ENCODE measurements at regions not wholly inside any gene's neighbourhood (a gene's known extent, or its start where the extent isn't known, plus 50 kb on each side); places are given as distances from the start of the nearest gene placed in this dataset.

DNA sequence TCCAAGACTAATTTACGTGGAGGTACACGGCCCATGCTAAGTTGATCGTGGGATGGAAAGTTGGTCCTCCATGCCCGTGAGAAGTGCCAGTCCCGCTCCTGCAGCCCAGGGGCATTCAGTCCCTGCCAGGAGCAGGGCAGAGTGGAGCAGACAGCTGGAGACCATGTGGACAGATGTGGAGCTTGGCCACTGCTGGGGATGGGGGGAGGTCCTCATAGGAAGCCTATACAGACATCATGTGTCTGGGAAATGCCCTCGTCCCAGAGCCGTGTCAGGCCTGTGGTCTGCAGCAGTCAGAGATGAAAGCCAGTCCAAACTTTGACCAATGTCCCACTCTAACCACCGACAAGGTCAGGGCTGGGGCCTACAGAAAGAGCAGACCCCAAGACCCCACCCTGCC lies 118.4 kb downstream of the CPZ start:
- DNase-seq (ENCODE audit: low spot score): no peak

DNA sequence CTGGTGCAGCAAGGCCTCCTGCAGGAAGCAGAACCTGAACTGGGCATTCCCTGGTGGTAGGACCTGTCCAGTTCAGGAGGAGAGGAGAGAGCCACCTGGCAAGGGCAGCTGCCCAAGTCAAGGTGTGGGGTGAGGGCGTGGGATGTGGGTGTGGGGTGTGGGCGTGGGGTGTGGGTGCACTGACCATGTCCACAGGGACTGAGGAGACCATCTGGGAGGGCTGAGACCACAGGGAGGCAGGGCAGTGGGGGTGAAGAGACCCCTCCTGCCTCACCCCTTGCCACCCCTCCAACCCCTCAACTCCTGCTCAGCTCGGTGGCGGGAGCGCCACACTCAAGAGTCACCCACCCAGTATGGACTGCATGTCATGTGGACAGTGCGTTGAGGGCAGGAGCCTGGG lies 117.9 kb downstream of the CPZ start:
- no peak for DNase-seq (ENCODE audit: low spot score)

DNA sequence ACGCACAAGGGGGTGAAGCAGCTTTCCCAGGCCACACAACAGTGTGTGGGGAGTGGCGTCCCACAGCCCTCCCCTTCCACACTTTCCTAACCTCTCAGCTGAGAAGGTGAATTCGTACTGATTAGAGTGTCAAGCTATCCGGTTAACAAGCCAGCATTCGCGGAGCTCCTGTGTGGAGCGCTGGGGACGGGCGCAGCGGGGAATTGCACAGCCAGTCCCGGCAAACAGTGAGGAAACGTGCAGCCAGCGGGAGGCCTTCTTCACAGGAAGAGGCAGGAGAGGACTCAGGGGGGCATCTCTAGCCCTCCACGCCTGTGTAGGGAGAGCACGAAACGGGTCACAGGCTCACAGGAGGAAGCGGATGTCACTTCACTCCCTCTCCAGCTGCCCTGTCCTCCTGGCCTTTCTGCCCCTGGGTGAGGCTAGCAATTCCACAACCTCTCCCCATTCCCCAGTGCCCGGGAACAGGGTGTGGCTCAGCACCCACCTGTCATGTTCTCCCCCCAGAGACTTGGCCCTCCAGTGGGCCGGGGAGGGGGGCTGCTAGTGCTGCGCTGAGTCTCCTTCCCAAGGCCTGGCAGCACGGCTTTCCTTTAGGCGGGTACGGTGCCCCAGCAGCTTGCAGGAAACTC lies 117.3 kb downstream of the CPZ start:
- DNase-seq (ENCODE audit: low spot score): no peak

DNA sequence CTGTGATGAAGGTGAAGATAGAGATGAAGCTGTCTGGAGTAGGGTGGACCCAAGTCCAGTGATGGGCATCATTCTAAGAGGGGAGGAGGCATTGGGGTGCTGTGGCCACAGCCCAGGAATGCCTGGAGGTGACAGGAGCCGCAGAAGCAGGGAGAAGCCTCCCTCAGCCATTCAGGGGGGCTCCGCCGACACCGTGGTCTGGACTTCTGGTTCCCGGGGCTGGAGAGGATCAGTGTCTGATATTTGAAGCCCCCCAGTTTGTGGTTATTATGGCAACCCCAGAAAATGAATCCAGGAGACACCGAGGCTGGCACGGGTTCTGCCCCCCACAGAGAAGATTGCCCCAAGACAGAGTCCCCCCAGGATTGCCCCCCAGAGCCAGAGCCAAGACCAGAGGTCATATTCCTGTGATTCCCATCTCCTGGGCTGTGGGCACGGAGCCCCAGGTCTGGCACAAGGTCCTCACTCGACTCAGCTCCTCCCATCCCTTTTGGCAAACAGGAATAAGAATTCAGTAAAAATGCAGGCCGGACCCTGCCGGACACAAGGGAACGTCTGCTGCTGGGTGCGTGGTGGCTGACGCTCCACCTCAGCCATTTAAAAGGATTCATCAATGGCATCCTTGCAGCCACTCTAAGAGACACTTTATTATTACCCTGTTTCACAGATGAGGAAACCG lies 116.6 kb downstream of the CPZ start:
- DNase-seq (ENCODE audit: low spot score): no peak

DNA sequence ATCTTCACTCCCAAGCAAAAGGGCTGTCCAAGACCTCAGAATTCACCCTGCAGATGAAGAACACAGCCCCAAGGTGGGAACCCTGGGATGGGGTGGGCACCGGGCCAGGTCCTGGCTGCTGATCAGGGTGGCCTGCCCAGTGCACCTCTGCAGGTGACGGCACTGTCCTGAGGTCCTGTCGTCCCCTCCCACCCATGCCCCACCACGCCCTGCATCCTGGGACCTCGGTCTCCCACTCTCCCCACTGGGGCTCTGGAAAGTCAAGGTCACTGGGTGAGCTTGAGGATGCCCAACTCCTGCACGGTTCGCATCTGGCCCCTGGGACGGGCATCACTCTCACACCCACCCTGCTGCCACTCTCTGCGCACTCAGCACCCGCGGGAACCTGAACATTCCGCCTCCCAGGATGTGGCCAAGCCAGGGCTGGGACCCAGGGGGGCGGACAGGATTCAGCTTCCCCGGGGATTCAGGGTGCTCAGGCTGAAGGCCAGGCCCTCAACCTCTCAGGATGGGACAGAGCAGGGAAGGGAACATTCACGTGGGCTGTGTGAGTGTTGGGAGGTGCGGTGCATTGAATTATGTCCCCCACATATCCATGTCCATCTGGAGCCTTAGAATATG lies 115.9 kb downstream of the CPZ start:
- no peak for DNase-seq (ENCODE audit: low spot score)

DNA sequence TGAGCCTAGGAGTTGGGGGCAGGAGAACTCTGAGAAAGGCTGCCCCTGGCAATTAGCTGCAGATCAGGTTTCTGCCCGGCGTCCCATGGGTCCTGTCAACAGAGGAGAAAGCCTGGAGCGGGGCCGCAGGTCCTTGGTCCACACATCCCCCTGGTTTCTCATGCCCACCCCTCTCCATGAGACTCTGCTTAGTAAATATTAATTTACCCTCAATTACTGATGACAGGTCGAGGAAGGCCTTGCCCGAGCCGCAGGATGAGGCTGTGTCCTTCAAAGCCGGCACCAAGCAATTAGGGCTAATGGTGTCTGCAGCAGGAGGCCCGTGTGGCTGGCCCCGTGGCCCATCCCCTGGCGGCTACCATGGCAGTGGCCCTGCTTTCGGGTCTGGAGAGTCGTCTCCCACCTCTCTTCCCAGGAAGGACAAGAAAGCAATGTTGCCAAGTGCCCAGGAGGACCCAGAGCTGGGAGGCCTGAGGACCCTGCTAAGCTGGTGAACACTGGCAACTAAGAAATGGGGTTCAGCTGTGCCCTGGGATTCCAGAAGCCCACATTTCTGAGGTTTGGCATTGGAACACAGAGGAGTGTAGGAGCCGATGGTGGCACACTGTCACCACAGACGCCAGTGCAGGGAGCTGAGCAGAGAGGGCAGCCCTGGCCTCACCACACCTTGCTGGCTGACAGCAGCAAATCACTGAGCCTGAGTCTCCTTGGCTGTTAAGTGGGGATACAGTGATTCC lies 114.6 kb downstream of the CPZ start:
- DNase-seq (ENCODE audit: low spot score): no peak

DNA sequence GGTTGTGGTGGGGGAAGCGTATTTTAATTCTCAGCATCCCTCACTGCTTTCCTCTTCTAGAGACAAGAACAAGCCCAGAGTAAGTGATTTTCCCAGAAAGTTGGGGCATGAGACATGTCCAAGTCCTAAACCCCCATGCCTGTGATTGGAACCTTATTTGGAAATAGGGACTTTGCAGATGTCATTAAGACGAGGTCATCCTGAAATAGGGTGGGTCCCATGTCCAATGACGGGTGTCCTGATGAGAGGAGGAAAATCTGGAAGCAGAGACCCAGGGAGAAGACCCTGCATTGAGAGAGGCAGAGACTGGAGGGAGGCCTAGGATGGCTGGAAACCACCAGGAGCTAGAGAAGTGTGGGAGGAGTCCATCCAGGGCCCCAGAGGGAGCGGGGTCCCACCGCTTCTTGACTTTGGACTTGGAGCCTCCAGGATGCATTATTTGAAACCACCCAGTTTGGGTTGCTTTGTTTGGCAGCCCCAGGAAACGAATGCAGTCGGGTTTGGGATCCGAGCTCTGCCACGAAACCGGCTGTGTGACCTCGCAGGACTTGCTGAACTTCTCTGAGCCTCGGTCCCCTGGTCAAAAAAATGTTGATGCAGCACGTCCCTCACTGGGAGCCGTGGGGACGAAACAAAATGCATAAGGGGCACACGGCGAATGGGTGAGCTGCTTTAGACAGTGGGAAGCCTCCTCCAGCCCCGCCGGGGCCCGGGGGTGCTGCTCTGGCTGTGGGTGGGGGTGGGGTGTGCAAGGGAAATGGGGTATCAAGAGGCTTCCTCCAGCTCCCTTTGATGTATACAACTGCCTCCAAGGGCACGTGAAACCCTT lies 113.9 kb downstream of the CPZ start:
- no peak for DNase-seq (ENCODE audit: low spot score)

DNA sequence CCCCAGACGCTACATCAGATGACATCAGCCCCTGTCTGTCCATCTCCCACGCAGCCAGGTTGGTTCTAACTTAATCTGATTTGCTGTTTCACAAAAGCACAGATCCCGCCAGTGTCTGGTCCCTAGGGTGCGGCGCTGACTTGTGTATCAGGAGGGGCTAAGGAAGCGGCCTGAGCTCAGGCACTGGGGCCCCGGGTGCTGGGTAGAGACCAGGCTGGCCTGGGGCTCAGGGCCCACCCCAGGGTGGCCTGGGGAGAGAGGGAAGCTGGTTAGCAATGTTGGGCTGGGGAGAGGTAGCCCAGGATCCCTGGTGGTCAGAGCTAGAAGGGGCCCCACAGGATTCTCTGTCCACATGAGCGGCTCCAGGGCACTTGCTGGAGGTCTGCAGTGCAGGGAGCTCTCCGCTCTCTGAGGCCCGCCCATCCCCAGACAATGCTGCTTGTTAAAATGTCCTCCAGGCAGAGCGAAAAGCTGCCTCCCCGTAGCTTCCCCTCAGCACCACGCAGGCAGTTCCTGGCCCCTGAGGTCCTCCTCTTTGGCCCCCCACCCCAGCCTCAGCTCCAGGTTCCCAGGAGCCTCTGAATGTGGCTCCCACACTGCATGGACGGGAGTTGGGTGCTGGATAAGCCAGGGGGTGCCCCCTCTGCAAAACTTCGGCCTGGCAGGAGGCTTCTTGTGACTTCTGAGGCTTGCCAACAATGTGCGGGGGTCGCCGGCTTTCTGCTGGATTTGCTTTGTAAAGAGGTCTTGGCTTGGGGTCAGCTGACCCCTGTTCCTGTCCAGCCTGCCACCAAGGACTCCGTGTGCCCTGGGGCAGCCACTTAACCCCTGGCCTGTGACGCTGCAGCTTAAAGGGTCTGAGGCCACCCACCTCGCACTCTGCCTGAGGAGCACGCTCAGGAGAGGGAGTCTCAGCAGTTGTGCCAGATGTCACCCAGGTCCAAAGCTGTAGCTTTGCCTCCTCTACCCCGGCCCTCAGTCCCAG lies 112.9 kb downstream of the CPZ start:
- DNase-seq (ENCODE audit: low spot score): no peak

DNA sequence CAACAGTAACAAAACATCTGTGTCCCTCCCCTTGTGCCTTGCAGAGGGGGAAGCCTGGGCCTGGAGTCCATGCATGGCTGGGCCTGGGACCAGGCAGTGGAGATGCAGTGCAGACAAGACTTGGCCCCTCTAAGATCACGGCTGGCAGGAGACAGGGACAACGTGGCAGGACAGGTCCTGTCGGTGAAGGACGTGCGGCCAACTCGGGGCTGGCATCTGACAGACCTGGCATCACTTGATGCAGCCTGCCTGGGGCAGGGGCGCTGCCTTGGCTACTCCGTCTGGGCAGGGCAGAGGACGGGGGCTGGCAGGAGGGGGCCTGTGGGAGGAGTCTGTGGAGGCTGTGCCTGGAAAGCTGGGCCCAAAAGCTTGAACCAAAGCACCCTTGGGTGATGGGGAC lies 112.1 kb downstream of the CPZ start:
- no peak for DNase-seq (ENCODE audit: low spot score)

DNA sequence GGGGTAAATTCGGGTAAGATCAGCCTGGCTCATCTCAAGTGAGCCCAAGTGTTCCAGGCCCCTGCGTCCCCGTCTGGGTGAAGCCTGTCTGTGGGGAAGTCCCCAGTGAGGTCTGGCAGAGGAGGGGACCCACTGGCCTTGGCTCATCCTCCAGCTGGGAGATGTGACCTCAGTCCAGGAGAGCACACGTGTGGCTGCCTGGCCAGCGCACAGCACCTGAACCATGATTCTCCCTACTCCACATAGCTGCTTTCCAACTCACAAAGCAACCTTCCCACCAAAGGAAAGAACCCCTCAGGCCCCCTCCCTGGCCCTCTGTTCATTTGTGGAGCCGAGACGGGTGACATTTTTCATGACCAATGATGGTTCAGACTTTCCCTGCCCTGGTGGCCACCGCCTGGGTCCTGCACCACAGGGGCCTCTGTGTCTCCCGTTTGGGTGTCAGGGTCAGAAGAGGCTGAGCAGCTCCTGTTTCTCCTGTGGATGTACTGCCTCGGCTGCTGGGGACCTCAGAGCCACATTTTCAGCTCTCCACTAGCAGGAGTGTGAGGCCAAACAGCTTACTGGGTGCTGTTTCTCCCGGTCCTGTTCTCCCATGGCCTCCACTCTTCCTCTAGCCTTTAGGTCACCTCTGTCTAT lies 111.4 kb downstream of the CPZ start:
- no peak for DNase-seq (ENCODE audit: low spot score)

DNA sequence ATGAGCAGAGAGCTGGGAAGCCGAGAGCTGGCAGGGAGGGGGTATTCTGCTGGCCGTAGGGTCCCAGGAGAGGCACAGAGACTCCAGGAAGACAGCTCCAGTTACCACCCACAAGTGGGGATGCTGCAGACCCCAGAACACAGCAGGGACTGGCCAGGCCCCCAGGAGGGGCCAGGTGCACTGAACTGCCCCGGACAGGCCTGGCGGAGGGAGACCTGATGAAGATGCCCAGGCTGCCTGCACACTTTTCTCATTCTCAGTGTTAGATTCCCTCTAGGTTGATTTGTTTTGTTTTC lies 110.8 kb downstream of the CPZ start:
- no peak for DNase-seq (ENCODE audit: low spot score)

DNA sequence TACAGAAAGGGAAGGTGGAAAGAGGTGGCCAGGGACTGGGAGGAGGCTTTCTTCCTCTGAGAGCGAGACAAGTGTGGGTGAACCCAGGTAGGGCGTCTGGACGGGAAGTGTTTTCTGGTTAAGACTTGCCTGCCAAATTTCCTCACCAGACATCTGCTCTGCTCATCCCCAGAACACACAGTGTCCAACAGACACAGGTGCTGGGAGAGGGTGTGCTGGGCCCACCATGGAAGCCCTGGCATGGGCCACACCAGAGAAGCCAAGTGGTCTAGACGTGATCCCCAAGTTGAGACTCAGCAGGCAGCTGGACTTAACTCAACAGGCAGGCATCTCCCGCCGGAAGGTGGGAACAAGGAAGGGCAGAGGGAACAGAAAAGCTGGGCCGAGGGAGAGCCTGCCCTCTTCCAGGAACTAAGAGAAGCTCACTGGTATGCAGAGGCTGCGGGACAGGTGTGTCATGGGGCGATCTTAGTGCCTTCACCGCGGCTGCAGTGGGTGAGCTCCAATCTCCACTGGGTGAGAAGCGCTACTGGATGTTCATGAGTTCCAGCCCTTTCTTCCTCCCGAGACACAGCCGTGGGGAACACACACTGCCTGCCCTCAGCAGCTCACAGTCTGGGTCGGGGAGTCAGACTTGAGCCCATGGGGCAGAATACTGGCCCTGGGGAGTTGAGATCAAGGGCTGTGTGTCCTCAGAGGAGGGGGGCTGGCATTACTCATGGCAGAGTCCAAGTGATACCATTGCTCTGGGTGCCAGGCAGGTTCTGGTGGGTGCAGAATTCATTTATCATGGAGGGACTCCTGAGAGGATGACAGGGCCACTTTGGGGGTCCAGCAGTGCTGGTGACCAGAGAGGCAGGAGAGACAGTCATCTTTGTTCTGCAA lies 110.2 kb downstream of the CPZ start:
- DNase-seq (ENCODE audit: low spot score): no peak

DNA sequence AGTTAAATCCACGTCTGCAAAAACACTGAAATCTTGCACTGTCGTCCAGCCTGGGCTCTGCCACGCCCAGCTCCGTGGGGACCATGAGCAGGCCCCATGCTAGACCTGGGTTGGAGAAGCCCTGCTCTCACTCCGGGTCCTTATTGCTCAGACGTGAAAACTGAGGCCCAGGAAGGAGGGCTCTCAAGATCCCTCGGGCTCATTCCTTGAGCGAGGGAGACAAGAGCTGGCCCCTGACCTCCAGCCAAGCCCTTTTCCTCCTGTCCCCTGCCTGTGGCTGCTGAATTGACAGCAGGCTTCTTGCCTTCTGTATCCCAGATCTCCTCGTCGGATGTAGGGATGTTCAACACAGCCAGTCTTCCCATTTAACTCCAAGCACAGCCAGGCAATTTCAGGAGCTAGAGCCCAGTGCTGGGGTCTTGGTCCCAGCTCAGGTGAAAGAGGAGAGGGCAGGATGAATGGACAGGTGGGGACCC lies 109.5 kb downstream of the CPZ start:
- DNase-seq (ENCODE audit: low spot score): no peak

DNA sequence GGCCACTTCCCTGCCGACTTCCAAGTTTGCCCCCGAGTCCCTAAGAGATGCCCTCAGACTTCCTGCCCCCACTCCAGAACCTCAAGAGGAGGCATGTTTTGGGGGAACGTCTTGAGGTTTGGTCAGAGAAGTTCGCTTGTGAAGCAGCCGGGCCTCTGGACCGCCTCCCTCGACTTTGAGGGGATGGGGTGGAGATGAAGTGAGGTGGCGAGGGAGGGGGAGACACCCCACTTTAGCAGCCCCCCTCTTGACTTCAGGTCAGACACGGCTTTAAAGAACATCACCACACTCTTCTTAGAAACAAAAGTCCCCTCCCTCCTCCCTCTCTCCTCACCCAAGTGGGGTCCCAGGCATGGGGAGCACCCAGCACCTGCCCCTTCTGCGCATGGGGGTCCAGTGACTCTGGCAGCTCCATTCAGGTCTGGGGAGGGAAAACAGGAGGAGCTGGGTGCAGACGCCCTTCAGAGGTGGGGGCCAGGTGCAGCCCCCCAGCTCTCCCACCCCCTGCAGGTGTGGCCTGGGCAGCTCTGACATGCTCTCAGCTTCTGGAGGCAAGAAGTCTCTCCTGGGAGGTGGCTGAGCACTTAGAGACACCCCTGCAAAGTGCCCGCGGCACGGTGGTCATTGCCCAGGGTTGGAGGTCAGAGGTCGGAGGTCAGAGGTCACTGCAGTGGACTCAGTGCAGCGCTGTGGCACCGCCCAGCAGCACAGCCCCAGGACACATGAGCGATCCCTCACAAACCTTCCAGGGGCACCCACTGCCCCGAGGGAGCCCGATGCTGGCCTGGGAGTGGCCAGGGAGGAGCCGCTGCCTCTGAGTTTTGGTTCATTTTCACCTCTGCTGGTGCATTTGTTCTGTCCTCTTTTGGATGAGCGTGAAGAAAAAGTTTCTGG lies 108.8 kb downstream of the CPZ start:
- no peak for DNase-seq (ENCODE audit: low spot score)

DNA sequence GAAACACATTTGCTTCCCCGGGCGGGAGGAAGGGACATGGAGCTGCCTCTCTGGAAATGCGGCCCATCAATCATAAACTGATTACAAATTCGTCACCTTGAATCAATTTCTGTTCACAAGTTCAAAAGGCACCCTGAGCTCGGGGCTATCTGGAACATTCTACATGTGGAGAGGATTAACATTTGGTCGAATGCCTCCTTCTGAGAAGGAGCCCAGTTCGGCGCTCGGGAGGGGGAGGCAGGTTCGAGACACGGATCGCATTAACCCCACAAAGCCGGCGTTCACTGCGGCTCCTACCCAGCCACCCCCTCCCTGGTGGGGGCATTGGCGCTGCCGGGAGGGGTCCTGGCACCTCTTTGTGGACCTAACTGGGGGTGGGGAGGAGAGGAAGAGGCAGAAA lies 108.0 kb downstream of the CPZ start:
- no peak for DNase-seq (ENCODE audit: low spot score)

DNA sequence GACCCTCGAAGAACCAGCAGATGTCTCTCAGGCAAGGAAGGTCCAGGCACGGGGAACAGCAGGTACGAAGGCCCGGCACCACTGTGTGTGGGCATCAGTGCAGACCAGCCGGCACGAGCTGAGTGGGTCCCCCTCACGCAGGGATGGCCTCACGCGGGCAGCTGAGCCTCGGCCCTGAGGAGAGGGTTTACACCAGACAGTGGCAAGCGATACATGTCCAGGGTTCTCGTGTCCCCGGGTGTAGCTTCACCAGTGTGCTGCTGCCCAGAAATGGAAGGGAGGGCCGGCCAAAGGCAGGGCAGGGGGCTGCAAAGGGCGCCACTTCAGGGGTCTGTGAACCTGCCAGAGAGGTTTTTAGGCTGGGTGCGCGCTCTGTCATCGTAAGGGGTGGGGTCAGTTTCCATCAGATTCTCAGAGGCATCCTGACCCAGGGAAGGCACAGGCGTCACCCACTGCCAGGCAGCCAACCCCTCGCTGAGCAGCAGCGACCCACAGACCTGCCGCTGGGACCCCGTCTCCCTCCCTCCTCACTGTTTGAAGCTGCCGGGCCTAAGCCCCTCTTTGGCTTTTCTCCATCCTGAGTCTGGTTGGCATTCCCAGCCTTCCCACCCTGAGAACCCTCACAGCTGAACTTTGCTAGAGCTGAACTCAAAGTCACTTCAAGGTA lies 107.0 kb downstream of the CPZ start:
- DNase-seq (ENCODE audit: low spot score): no peak

DNA sequence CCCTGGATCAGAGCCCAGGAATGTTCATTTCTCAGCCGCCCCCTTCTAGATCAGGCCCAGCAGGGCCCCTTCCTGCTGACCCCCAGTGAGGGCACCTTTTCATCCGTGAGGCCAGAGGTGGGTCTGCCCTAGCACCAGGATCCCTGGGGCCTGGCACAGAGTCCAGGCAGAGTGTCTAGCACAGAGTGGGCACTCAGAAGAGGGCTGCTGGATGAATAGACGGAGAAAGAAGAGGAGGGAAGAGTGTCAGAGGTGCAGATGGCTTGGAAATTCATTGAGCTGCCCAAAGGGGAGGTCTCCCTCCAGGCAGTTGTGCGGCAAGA lies 106.5 kb downstream of the CPZ start:
- DNase-seq (ENCODE audit: low spot score): no peak

Data from AG20443 (cell line).